Parathyroid adenoma (tissue), 2 donors: ENCODE measurements at regions not wholly inside any gene's neighbourhood (a gene's known extent, or its start where the extent isn't known, plus 50 kb on each side); places are given as distances from the start of the nearest gene placed in this dataset.

Experiments used
- H2AFZ ChIP-seq: fragments of 300-600 bp; sonication (generic); one replicate; pipeline ENCODE4 v1.7.0; 2017; ENCODE audit warnings: antibody characterized with exemption, mild to moderate bottlenecking
- H3K27ac ChIP-seq: fragments of 300-600 bp; sonication (generic); one replicate; pipeline ENCODE4 v1.7.0; 2017
- H3K27me3 ChIP-seq: fragments of 300-600 bp; sonication (generic); one replicate; pipeline ENCODE4 v1.7.0; 2017; ENCODE audit warnings: low read length; ENCODE audit not compliant: control insufficient read depth, insufficient read depth
- H3K36me3 ChIP-seq: fragments of 300-600 bp; sonication (generic); one replicate; pipeline ENCODE4 v1.7.0; 2017; ENCODE audit warnings: low read length; ENCODE audit not compliant: control insufficient read depth, insufficient read depth
- H3K4me1 ChIP-seq: fragments of 300-600 bp; sonication (generic); one replicate; pipeline ENCODE4 v1.7.0; 2017; ENCODE audit warnings: control low read depth
- H3K4me2 ChIP-seq: fragments of 300-600 bp; sonication (generic); one replicate; pipeline ENCODE4 v1.7.0; 2017; ENCODE audit warnings: low read length
- H3K4me3 ChIP-seq: fragments of 300-600 bp; sonication (generic); one replicate; pipeline ENCODE4 v1.7.0; 2017; ENCODE audit warnings: low read depth, low read length
- H3K79me2 ChIP-seq: fragments of 300-600 bp; sonication (generic); one replicate; pipeline ENCODE4 v1.7.0; 2017; ENCODE audit warnings: control low read depth
- H3K9ac ChIP-seq: fragments of 300-600 bp; sonication (generic); one replicate; pipeline ENCODE4 v1.7.0; 2017; ENCODE audit warnings: mild to moderate bottlenecking
- H3K9me3 ChIP-seq: fragments of 300-600 bp; sonication (generic); one replicate; pipeline ENCODE4 v1.7.0; 2017; ENCODE audit warnings: low read length; ENCODE audit not compliant: control insufficient read depth
- TF ChIP-seq, protein P1 (sequence below): fragments of 300-600 bp; sonication (generic); IDR thresholded peaks from one replicate; pipeline ENCODE4 v1.7.0; 2017; ENCODE audit warnings: antibody characterized with exemption, mild to moderate bottlenecking
- donor health status: primary hyperparathyroidism.

DNA sequence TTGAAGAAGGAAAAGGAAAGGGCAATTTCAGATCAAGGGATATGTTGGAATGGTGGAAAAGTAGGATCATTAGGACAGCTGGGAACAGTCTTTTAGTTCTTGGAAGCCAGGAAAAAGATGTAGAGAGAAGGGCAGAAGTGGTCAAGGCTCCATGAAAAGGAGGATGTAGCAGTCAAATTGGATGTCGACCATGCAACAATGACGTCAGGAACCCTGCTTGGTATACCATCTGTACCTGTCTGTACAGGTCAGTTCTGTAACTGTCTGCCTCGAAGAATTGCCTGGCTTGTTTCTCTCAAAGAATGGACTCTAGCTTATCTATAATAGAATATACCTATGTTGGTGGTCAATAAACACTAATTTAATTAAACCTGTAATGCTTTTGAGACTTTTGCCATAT, 157.8 kb upstream of the SGO1 start:
- no peaks in the 10 kb centered on the region for H3K9me3 ChIP-seq
- no peak overlapping the region for H3K4me2 ChIP-seq
- no peak overlapping the region for H2AFZ ChIP-seq
- H3K4me3 ChIP-seq, result no peak overlapping the region
- no peak overlapping the region for H3K9ac ChIP-seq
- no peaks in the 10 kb centered on the region for H3K4me1 ChIP-seq
- TF ChIP-seq, protein P1, sequence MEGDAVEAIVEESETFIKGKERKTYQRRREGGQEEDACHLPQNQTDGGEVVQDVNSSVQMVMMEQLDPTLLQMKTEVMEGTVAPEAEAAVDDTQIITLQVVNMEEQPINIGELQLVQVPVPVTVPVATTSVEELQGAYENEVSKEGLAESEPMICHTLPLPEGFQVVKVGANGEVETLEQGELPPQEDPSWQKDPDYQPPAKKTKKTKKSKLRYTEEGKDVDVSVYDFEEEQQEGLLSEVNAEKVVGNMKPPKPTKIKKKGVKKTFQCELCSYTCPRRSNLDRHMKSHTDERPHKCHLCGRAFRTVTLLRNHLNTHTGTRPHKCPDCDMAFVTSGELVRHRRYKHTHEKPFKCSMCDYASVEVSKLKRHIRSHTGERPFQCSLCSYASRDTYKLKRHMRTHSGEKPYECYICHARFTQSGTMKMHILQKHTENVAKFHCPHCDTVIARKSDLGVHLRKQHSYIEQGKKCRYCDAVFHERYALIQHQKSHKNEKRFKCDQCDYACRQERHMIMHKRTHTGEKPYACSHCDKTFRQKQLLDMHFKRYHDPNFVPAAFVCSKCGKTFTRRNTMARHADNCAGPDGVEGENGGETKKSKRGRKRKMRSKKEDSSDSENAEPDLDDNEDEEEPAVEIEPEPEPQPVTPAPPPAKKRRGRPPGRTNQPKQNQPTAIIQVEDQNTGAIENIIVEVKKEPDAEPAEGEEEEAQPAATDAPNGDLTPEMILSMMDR, result no peak
- H3K27ac ChIP-seq, result no peak overlapping the region
- no peaks in the 10 kb centered on the region for H3K27me3 ChIP-seq
- H3K36me3 ChIP-seq, result no peaks in the 10 kb centered on the region
- no peaks in the 10 kb centered on the region for H3K79me2 ChIP-seq

DNA sequence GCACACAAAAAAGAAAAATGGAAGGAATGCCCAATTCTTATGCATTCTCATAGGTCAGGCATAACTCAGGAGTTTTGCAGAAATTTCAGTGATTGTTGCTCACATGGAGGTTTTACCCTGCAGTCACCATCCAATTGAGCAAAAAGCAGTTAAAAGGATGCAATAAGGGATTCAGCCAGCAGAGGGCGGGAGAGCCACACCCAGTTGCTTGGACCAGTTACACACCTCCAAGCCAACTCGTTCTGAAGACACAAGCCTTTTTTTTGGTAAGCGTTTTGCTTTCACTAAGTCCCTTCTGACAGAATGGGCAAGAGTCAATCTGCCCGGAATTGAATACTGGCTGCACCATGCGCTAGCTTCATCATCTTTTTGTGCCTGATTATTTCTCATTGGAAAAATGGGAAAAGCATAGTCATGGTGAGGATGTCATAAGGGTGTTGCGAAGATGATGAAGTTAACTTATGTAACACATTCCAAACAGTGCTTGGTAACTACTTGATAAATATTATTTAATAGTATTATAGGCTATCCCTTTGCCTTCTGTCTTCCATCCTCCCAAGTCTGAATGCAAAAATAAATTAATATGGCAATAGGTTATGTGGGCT, 154.4 kb upstream of the SGO1 start:
- Histone ChIP-seq H2AFZ (no peak overlapping the region), H3K4me1 (no peaks in the 10 kb centered on the region), H3K27ac (no peak overlapping the region), H3K4me2 (peak overlapping the region; percentile 32), H3K4me3 (no peak overlapping the region), H3K9ac (no peak overlapping the region), H3K27me3 (no peaks in the 10 kb centered on the region), H3K79me2 (no peaks in the 10 kb centered on the region), H3K36me3 (no peaks in the 10 kb centered on the region), H3K9me3 (no peaks in the 10 kb centered on the region)
- TF ChIP-seq, protein P1, result peak; percentile 70

DNA sequence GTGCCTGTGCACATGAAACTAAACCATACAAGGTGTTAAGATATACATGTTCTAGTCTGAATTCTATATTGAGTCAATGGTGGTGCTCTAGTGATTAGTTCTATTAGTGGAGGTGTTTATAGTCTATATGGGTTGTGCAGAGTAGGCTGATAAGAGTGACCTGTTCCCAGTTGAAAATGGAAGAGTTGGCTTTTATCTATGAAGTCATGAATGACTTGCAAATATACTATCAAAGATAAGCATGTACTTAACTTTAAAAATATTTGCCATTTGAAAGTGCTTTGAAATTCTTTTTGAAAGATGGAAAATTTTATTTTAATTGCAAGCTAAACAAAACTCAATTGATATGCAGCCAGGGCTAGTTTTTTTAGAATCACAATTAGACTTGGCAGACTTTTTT, 150.6 kb upstream of the SGO1 start:
- Histone ChIP-seq H3K27me3 (no peaks in the 10 kb centered on the region), H3K4me1 (no peaks in the 10 kb centered on the region), H3K79me2 (no peaks in the 10 kb centered on the region), H3K9me3 (no peaks in the 10 kb centered on the region), H3K4me2 (no peak overlapping the region), H3K36me3 (no peaks in the 10 kb centered on the region), H3K4me3 (no peak overlapping the region), H2AFZ (no peak overlapping the region), H3K9ac (no peak overlapping the region), H3K27ac (no peak overlapping the region)
- TF ChIP-seq, protein P1, result no peak

DNA sequence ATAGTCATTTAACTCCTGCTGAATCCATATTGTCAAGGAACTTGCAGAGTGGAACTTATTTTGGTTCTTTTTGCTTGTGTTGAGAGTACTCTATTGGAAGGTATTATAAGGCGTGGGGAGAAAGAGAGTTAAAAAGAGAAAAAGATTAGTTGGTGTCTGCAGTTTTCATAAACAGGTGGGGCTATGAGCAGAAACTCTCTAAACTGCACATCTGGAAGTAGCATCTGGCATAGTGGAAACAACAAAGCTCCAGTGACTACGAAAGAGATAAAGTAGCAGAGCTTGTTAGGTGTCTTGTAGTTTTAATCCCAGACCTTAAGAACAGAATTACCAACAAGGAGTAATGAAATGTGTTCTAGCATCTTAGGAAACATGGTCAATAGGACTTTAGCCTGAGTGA, 148.8 kb upstream of the SGO1 start:
- no peak overlapping the region for H3K4me2 ChIP-seq
- no peak overlapping the region for H3K9ac ChIP-seq
- H3K27ac ChIP-seq, result no peak overlapping the region
- H3K4me1 ChIP-seq, result no peaks in the 10 kb centered on the region
- TF ChIP-seq, protein P1, result no peak
- no peak overlapping the region for H2AFZ ChIP-seq
- no peak overlapping the region for H3K4me3 ChIP-seq
- no peaks in the 10 kb centered on the region for H3K36me3 ChIP-seq
- no peaks in the 10 kb centered on the region for H3K27me3 ChIP-seq
- H3K79me2 ChIP-seq, result no peaks in the 10 kb centered on the region
- no peaks in the 10 kb centered on the region for H3K9me3 ChIP-seq

DNA sequence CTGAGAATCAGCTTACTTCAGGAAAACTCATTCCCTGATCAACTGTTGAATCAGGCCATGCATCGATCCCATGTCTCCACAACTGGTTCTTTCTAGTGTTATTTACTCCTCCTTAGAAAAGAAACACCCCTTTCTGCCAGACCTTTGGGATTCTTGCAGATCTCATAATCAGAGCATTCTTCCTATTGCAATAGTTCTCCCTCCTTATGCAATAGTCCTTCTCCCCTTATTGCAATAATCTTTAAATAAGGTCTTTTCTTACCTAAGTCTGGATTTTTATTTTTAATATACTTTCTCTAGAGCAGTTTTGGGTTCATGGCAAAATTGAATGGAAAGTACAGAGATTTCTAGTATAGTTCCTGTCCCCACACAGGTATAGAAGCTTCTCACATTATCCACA, 141.9 kb upstream of the SGO1 start:
- TF ChIP-seq, protein P1, result no peak
- Histone ChIP-seq H3K79me2 (no peaks in the 10 kb centered on the region), H3K9ac (no peak overlapping the region), H3K4me2 (no peak overlapping the region), H3K4me1 (no peaks in the 10 kb centered on the region), H2AFZ (no peak overlapping the region), H3K27ac (no peak overlapping the region), H3K4me3 (no peak overlapping the region), H3K27me3 (no peaks in the 10 kb centered on the region), H3K36me3 (no peaks in the 10 kb centered on the region), H3K9me3 (no peaks in the 10 kb centered on the region)
